HepG2 (cell line): ENCODE measurements at regions not wholly inside any gene's neighbourhood (a gene's known extent, or its start where the extent isn't known, plus 50 kb on each side); places are given as distances from the start of the nearest gene placed in this dataset.

Source experiments
- ATAC-seq: fragments of 200-7000 bp; cut with Tn5 transposase; 3 replicates; pipeline ENCODE4 v1.9.1; 2020; ENCODE audit warnings: mild to moderate bottlenecking, moderate library complexity
- BruUV-seq: library from RNA; stranded (reverse); fragments of 400-500 nt; replicated peaks from 2 replicates; lab custom pipeline; 2021; lab: Mats Ljungman, UMichigan
- CTCF ChIA-PET: fragments of 300-600 bp; formaldehyde crosslinking; extraction: SDS; loops from one replicate; lab custom pipeline; 2021; ENCODE audit warnings: low total read pairs, inconsistent platforms, low intra/inter-chr PET ratio; lab: Yijun Ruan, JAX
- POLR2A ChIA-PET: fragments of 350-600 bp; sonication (Branson Sonifier 250); formaldehyde crosslinking; loops from one replicate; lab custom pipeline; 2020; ENCODE audit warnings: antibody characterized with exemption, inconsistent platforms; lab: Yijun Ruan, JAX
- DNase-seq: peaks from one replicate; pipeline ENCODE4 v3.0.0-alpha.2; 2015; ENCODE audit warnings: low spot score
- FAIRE-seq: peaks from 3 replicates; lab custom pipeline; 2011; peaks lifted over from hg19 to GRCh38; lab: Jason Lieb, UNC
- H2AFZ ChIP-seq: one replicate; pipeline ENCODE4 v1.6.1; 2011; ENCODE audit warnings: low read length, inconsistent platforms
- H3K27ac ChIP-seq: fragments of 300-600 bp; 3 replicates; pipeline ENCODE4 v1.8.0; 2011; ENCODE audit warnings: mixed run types, mild to moderate bottlenecking, mixed read lengths, low read length, inconsistent platforms; ENCODE audit not compliant: insufficient read depth; ENCODE audit errors: extremely low read length
- H3K27me3 ChIP-seq, 2 experiments: fragments of 200-600 bp in 1 of 2; 2 replicates in 1 of 2; 3 replicates in 1 of 2; pipeline versions ENCODE4 v1.6.0 to v1.8.0; 2011; ENCODE audit warnings: low read length in 2 of 2, mild to moderate bottlenecking in 2 of 2, moderate library complexity in 2 of 2, inconsistent platforms in 1 of 2; ENCODE audit not compliant: insufficient read depth in 2 of 2, control insufficient read depth in 1 of 2
- H3K36me3 ChIP-seq, 2 experiments: fragments of 200-600 bp in 1 of 2; replicated peaks in 1 of 2; 2 replicates in 1 of 2; 3 replicates in 1 of 2; pipeline versions ENCODE4 v1.5.1 to v1.8.0; 2011; ENCODE audit warnings: low read length in 2 of 2, inconsistent platforms in 1 of 2; ENCODE audit not compliant: insufficient read depth in 2 of 2, control insufficient read depth in 1 of 2
- H3K4me1 ChIP-seq: 2 replicates; pipeline ENCODE4 v1.5.1; 2012; ENCODE audit warnings: low read length, inconsistent platforms; ENCODE audit not compliant: insufficient read depth
- H3K4me2 ChIP-seq: 2 replicates; pipeline ENCODE4 v1.6.0; 2011; ENCODE audit warnings: low read depth, low read length, inconsistent platforms
- H3K4me3 ChIP-seq, 3 experiments: fragments of 200-600 bp in 1 of 3; sonication (generic), shearing (Covaris generic) in 1 of 3; replicated peaks in 1 of 3; 2 replicates each; pipeline ENCODE4 v1.5.1; 2011 to 2016; ENCODE audit warnings: low read length in 3 of 3, inconsistent platforms in 2 of 3, low read depth in 2 of 3, mild to moderate bottlenecking in 2 of 3, control low read depth in 1 of 3, mixed read lengths in 1 of 3; ENCODE audit not compliant: insufficient read depth in 1 of 3
- H3K79me2 ChIP-seq: one replicate; pipeline ENCODE4 v1.6.1; 2011; ENCODE audit warnings: low read length, inconsistent platforms; ENCODE audit not compliant: insufficient read depth
- H3K9ac ChIP-seq: 2 replicates; pipeline ENCODE4 v1.6.0; 2011; ENCODE audit warnings: mild to moderate bottlenecking, low read depth, low read length, inconsistent platforms; ENCODE audit not compliant: insufficient read depth
- H3K9me3 ChIP-seq: 2 replicates; pipeline ENCODE4 v1.5.1; 2012; ENCODE audit warnings: mild to moderate bottlenecking, low read length
- H4K20me1 ChIP-seq: 2 replicates; pipeline ENCODE4 v1.6.0; 2011; ENCODE audit warnings: inconsistent platforms, mild to moderate bottlenecking, low read length, moderate library complexity; ENCODE audit not compliant: insufficient read depth
- ATRX ChIP-seq: sonication (generic); formaldehyde crosslinking; IDR thresholded peaks from 2 replicates; pipeline ENCODE4 v1.4.0; 2020; ENCODE audit warnings: missing genetic modification reagents, borderline replicate concordance
- HIVEP1 ChIP-seq: sonication (generic); formaldehyde crosslinking; IDR thresholded peaks from 2 replicates; pipeline ENCODE4 v1.4.0; 2020; ENCODE audit warnings: mild to moderate bottlenecking, missing genetic modification reagents
- HOXA7 ChIP-seq: sonication (generic); formaldehyde crosslinking; IDR thresholded peaks from 2 replicates; pipeline ENCODE4 v1.8.1; 2022; ENCODE audit warnings: mild to moderate bottlenecking, missing genetic modification reagents, moderate library complexity
- KLF16 ChIP-seq, 2 experiments: sonication (generic) in 1 of 2; formaldehyde crosslinking in 1 of 2; IDR thresholded peaks; 2 replicates each; pipeline versions ENCODE4 v1.6.1 to v1.8.0; 2016 to 2023; ENCODE audit warnings: missing genetic modification reagents in 2 of 2, missing compliant biosample characterization in 1 of 2
- REXO4 ChIP-seq: sonication (generic); formaldehyde crosslinking; IDR thresholded peaks from 2 replicates; pipeline ENCODE4 v1.8.0; 2022; ENCODE audit warnings: missing genetic modification reagents, mild to moderate bottlenecking, borderline replicate concordance
- SMAD3 ChIP-seq: sonication (generic); formaldehyde crosslinking; IDR thresholded peaks from 2 replicates; pipeline ENCODE4 v1.4.0; 2020; ENCODE audit warnings: missing genetic modification reagents
- SNAI1 ChIP-seq: sonication (generic); formaldehyde crosslinking; IDR thresholded peaks from 2 replicates; pipeline ENCODE4 v1.5.0; 2020; ENCODE audit warnings: mild to moderate bottlenecking, missing genetic modification reagents, borderline replicate concordance
- SP1 ChIP-seq, 2 experiments: fragments of 450-650 bp in 1 of 2; sonication (generic) in 1 of 2; formaldehyde crosslinking in 1 of 2; IDR thresholded peaks; 2 replicates each; pipeline versions ENCODE4 v1.4.0 to v1.6.1; 2016 to 2020; ENCODE audit warnings: missing genetic modification reagents in 1 of 2
- TEAD3 ChIP-seq: optimal IDR thresholded peaks from 2 replicates; pipeline ENCODE3; 2016; ENCODE audit warnings: borderline replicate concordance
- ZNF253 ChIP-seq: sonication (generic); formaldehyde crosslinking; IDR thresholded peaks from 2 replicates; pipeline ENCODE4 v1.8.0; 2022; ENCODE audit warnings: mild to moderate bottlenecking, missing genetic modification reagents, borderline replicate concordance
- ZNF407 ChIP-seq: sonication (generic); formaldehyde crosslinking; IDR thresholded peaks from one replicate; pipeline ENCODE4 v1.5.1; 2020; ENCODE audit warnings: mild to moderate bottlenecking, missing genetic modification reagents; ENCODE audit errors: not compliant biosample characterization
- ZNF772 ChIP-seq: sonication (generic); formaldehyde crosslinking; IDR thresholded peaks from 2 replicates; pipeline ENCODE4 v1.5.0; 2020; ENCODE audit warnings: mild to moderate bottlenecking, missing genetic modification reagents
- WGBS: methylation state at CpG from one replicate; pipeline ENCODE4 v1.1.6; 2017; ENCODE audit warnings: low lambda C conversion rate; 5-methylcytosine and 5-hydroxymethylcytosine counted together
- in situ Hi-C: cut with HindIII; loops from 2 replicates; pipeline ENCODE4 v1.10.0; 2017; ENCODE audit warnings: low pct_unique_long_range_greater_than_20kb; ENCODE audit not compliant: extremely low pct_ligation_motif_present
- intact Hi-C: fragments of 100-400 bp; cut with micrococcal nuclease; formaldehyde crosslinking; loops from one replicate; pipeline ENCODE4 v1.10.0; 2022; ENCODE audit not compliant: unreplicated experiment
- TF ChIP-seq, protein P1 (sequence below): sonication (generic); formaldehyde crosslinking; IDR thresholded peaks from 2 replicates; pipeline ENCODE4 v1.9.0; 2021; ENCODE audit warnings: missing genetic modification reagents, borderline replicate concordance

- TF ChIP-seq ZNF407 (CRISPR knock-in tag) (no peak), KLF16 (CRISPR knock-in tag; IDR thresholded peaks at IDR 0.05) (no peak), ATRX (CRISPR knock-in tag) (no peak)
These were observed 277.1 kb upstream of the KLF6 start (continued) for GRCh38 chr10:4062072-4062471.

DNA sequence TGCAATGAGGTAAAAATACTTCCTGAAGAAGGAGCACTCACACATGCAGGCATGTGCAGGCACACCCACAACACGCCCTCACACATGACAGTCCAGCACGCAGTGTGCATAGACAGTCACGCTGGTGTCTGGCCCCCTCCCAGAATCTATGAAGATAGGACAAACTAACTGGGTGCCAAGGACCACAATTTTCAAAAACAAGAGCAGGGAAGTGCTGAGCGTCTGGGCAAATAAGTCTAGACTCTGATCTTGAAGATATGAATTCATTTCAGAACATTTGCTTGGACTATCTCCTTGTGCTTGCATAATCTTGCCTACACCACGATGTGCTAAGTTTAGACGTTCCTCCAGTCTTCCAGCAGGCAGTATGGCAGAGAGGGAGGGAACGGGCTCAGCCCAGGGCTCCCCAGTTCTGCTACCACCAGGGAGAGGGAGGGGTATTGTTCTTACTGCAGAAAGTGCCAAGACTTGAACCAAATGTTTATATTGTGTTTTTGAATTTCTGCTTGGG, 276.5 kb upstream of the KLF6 start:
- in situ Hi-C loops, result no loop called here
- Histone ChIP-seq H3K4me3 (no peak overlapping the region), H3K27ac (no peak overlapping the region), H3K4me1 (no peaks in the 10 kb centered on the region), H3K36me3 (no peaks in the 10 kb centered on the region), H2AFZ (no peak overlapping the region), H3K4me2 (no peak overlapping the region), H4K20me1 (no peaks in the 10 kb centered on the region), H3K79me2 (no peaks in the 10 kb centered on the region), H3K9ac (no peak overlapping the region), H3K9me3 (no peaks in the 10 kb centered on the region), H3K27me3 (peaks cover 2 to 23% of the 10 kb centered on the region in 2 experiments; a peak in 2 of 5 replicates)
- ChIA-PET CTCF (no interaction called here), POLR2A (no interaction called here)
- no TSS peak for BruUV-seq
- ATAC-seq (no peak), FAIRE-seq (no peak), DNase-seq (no peak)
- WGBS, result 5% methylated on average over 5 of the region's 7 CpGs
- intact Hi-C loops, result no loop called here
- TF ChIP-seq TEAD3 (CRISPR knock-in tag), result no peak
- TF ChIP-seq SNAI1, result no peak
- TF ChIP-seq SP1 (IDR thresholded peaks at IDR 0.05), result no peak
- no peak for TF ChIP-seq SP1 (CRISPR knock-in tag; IDR thresholded peaks at IDR 0.05)
- TF ChIP-seq, protein P1, sequence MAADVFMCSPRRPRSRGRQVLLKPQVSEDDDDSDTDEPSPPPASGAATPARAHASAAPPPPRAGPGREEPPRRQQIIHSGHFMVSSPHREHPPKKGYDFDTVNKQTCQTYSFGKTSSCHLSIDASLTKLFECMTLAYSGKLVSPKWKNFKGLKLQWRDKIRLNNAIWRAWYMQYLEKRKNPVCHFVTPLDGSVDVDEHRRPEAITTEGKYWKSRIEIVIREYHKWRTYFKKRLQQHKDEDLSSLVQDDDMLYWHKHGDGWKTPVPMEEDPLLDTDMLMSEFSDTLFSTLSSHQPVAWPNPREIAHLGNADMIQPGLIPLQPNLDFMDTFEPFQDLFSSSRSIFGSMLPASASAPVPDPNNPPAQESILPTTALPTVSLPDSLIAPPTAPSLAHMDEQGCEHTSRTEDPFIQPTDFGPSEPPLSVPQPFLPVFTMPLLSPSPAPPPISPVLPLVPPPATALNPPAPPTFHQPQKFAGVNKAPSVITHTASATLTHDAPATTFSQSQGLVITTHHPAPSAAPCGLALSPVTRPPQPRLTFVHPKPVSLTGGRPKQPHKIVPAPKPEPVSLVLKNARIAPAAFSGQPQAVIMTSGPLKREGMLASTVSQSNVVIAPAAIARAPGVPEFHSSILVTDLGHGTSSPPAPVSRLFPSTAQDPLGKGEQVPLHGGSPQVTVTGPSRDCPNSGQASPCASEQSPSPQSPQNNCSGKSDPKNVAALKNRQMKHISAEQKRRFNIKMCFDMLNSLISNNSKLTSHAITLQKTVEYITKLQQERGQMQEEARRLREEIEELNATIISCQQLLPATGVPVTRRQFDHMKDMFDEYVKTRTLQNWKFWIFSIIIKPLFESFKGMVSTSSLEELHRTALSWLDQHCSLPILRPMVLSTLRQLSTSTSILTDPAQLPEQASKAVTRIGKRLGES (CRISPR knock-in tag), result no peak
- no peak for TF ChIP-seq HOXA7 (CRISPR knock-in tag)
- no peak for TF ChIP-seq ZNF772 (CRISPR knock-in tag)
- TF ChIP-seq HIVEP1 (CRISPR knock-in tag), result no peak
- TF ChIP-seq REXO4, result no peak
- TF ChIP-seq ZNF253 (CRISPR knock-in tag), result no peak
- TF ChIP-seq SMAD3 (CRISPR knock-in tag), result no peak
